HG02610 (cell line): ENCODE measurements at regions not wholly inside any gene's neighbourhood (a gene's known extent, or its start where the extent isn't known, plus 50 kb on each side); places are given as distances from the start of the nearest gene placed in this dataset.

Source experiments
- ATAC-seq: cut with Tn5 transposase; IDR thresholded peaks from one replicate; pipeline ENCODE4 v1.9.1; 2021; ENCODE audit warnings: mild to moderate bottlenecking, moderate library complexity; ENCODE audit not compliant: unreplicated experiment

- ATAC-seq, result no peak
Observed at GRCh38 chr18:54020966-54021365, 203.5 kb downstream of the MBD2 start.

DNA sequence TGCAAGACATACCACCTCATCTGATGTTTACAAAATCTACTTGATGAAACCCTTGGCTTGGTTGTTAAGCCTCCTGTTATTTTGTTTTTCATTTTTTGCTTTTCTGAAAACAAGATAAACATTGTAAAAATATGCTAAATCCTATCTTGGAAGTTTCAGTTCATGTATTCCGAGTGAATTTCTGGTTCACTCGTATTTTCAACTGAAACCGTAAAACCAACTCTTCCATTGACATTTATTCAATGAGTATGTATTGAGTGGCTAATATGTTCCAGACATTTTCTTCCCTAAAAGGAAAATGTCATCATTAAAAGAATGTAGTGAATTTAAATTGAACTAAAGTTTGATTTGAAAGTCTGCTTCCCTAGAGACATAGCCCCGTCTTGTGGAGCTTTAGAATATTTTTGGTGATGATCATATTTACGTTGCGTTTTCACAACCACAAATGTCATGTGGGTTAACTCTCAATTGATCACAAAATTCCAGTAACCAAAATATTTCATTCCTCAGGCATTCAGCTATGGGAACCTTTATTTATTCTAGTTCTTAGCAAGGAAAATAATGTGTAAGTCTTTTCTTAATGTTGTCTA is 204.2 kb downstream of the MBD2 start:
- ATAC-seq, result no peak

DNA sequence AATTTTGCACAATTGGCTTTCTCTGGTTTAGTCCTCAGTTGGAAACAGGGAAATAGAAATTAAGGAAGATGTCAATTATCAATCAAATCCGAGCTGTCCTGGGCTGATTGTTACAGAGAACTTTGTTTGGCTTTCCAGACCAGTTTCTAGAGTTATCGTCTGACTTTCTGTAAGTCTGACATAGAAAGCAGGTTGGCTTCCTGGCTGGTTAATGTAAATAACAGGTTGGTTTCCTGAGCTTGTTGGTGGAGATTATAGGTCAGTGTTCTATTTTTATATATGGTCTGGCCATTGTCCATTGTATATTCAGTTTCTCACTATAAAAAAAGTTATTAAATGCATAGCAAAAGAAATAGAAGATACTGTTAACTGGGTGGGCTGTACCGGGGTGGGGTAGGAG is 204.8 kb downstream of the MBD2 start:
- no peak for ATAC-seq

DNA sequence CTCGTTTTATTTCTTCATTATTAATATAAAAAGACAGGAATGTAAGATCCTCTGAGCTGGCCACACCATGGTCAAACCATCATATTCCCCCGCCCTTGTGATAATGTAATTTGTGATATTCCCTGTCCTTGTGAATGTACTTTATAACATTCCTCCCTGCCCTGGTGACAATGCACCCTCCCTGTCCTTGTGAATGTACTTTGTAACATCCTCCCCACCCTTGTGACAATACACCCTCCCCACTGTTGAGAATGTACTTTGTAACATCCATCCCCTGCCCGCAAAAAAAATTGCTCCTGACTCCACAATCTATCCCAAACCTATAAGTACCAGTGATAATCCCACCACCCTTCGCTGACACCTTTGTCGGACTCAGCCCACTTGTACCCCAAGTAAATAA is 211.0 kb downstream of the MBD2 start:
- no peak for ATAC-seq

DNA sequence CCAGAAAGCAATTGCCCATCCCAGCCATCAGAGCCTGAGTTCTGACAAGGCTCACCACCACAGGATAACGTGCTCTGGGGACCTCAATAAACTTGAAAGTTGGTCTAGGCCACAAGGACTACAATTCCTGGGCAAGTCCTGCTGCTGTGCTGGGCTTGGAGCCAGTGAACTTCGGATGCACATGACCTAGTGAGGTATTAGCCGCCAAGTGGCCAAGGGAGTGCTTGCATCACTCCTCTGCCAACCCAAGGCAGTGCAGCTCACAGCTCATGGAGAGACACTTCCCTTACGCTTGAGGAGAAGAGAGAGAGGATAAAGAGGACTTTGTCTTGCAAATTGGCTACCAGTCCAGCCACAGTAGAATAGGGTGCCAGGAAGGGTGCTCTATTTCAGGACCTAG is 219.6 kb downstream of the MBD2 start:
- no peak for ATAC-seq

DNA sequence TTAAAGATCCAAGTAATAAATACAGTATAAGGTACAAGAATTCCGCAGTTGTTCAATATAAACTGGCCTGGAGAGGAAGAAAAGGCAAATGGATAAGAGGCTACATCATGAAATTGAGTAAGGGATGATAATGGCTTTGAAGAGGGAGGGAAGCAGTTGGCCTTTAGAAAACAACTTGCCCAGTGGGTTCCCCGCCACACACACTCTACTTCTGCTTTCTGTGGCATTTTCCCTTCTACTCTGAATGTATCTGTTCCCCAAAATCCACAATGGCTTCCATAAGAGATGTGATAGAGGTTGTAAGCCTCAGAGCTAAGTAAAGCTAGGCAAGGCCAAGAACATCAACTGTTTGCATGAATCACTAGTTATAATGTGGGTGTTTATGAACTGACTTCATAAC is 221.3 kb downstream of the MBD2 start:
- no peak for ATAC-seq

DNA sequence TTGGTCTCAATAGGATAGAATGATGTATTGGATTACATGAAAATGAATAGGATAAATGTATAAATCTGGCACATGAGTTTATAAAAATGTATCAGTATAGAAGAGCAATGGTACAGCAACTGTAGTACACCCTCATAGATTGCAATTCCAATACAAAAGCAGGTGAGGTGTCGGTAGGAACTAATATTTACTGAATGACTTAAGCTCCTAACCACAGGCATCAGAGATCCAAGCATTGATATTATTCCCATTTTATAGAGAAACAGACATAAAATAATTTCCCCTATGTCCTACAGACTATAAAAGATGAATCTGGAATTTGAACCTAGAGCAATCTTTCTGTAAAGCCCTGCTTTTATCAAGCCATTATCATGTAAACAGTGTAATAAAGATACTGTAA is 227.4 kb downstream of the MBD2 start:
- ATAC-seq, result no peak

DNA sequence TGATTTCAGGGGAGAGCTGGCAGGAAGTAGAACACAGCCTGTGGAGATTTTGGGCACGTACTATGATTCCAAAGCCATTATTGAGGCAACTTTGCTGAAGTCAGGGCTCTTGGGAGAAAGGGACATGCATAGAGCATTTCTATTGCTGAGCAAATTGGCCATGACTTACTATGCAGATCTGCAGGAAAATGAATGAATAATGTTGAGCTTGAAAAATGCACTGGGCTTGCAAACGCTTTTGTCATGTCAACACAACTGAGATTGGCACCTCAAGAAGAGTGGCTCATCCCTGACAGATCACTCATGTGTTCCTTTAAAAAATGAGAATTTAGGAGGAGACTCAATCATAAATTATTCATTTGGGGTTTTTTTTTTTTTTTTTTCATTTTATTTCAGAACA is 230.5 kb downstream of the MBD2 start:
- no peak for ATAC-seq

DNA sequence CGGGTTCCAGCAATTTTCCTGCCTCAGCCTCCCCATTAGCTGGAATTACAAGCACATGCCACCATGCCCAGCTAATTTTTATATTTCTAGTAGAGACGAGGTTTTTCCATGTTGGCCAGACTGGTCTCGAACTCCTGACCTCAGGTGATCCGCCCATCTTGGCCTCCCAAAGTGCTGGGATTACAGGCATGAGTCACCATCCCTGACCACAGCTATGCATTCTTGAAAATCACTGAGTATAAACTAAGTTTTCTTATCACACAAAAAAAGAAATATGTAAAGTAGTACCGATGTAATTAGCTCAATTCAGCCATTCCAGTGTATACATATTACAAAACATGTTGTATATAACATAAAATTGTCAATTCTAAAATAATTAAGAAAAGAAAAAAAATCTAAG is 232.7 kb downstream of the MBD2 start:
- no peak for ATAC-seq

GRCh38 chr18:53991202-53991601 is 233.3 kb downstream of the MBD2 start:
- ATAC-seq, result no peak

- no peak for ATAC-seq
Observed at GRCh38 chr18:53990485-53990884, 234.0 kb downstream of the MBD2 start.

GRCh38 chr18:53984021-53984420 is 240.4 kb downstream of the MBD2 start:
- no peak for ATAC-seq

- ATAC-seq, result no peak
Observed at GRCh38 chr18:53971331-53971730, 253.1 kb downstream of the MBD2 start.

DNA sequence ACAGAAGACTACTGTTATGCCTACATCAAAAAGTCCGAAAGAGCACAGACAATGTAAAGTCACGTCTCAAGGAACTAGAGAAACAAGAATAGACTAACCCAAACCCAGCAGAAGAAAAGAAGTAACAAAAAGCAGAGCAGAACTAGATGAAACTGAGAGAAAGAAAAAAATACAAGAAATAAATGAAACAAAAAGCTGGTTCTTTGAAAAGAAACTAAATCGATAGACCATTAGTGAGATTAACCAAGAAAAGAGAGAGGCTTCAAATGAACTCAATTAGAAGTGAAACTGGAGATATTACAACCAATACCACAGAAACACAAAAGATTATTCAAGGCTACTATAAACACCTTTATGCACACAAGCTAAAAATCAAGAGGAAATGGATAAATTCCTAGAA is 271.8 kb downstream of the MBD2 start:
- peak; percentile 40 for ATAC-seq

GRCh38 chr18:53950545-53950944 is 273.9 kb downstream of the MBD2 start:
- no peak for ATAC-seq

- no peak for ATAC-seq
Observed at GRCh38 chr18:53948991-53949390, 275.5 kb downstream of the MBD2 start.

DNA sequence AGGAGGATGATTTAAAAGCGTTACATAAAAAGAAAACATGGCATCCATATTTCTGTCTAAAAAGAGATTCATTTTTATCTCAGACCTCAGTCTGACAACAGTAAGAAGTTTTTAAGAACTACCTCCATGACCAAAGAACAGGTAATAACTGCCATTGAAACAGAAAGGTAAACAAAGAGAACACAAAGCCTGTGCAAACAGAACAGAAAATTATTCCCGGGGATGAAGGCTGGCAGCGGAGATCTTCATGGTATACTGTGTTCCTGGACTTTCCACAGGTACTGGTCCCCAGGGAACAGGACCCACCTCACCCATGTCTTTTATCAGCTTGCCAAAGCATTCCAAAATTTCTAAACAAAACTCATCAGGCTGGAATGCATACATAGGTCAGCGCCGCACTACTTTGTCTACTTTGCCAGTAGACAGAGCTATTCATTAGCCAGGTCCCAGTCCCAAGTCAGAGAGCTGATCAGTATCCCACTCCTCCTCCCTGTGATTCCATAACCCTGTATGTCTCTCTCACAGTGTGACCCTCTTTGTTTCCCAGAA is 277.3 kb downstream of the MBD2 start:
- ATAC-seq, result no peak

DNA sequence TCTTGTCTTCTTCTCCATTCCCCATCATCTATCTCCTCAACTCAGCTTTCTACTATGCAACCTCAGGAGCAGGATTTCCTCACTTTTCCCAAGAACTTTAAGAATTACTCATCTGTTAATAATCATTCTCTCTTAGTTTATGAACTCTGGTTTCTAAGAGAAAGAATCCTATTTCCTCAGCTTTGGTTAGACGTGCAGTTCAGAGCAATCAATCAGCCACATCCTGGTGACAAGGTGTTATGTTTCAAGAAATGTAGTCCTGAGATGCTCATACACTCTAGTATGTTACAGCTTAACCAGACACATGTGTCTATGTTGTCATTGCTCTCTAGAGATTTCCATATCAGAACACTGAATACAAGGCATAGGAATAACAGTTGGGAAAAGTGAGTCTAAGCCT is 277.9 kb downstream of the MBD2 start:
- ATAC-seq, result no peak

DNA sequence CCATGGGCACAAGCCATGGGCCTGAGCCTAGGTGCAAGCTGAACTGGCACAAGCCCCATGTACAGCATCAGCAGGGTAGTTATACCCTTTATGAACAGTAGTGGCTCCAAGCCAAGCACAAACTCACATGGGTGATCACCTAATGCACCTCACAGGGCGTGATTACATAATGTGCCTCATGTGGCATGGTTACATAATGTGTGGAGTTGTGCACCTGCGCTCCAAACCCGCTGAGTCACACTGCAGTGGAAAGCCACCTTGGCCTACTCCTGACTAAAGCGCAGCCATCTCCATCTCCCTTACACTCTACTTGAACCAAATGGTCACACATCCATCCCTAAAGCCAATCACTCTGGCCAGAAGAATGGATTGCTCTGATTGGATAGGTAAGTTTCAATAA is 279.7 kb downstream of the MBD2 start:
- ATAC-seq, result no peak

GRCh38 chr18:53943326-53943860 is 281.1 kb downstream of the MBD2 start:
- no peak for ATAC-seq

GRCh38 chr18:53941601-53942338 is 282.7 kb downstream of the MBD2 start:
- no peak for ATAC-seq

DNA sequence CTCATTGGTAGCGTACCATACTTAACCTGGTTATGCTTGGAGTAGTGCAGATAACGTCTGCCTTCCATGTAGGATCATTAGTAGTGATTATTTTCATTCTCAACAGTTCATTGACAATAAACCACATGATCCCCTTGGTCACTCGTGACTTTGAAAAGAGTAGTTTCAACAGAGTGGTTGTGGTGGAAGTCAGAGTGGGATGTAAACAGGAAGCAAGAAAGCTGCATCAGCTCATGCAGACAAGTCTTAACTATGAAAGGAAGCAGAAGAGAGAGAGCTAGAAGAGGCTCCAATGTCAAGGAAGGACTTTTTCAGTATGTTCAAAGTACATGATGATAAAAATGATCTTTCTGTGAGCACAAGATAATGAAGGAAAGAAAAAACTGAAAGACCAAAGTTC is 287.4 kb downstream of the MBD2 start:
- ATAC-seq, result no peak
